ENCODE measurements at regions not wholly inside any gene's neighbourhood (a gene's known extent, or its start where the extent isn't known, plus 50 kb on each side); places are given as distances from the start of the nearest gene placed in this dataset.
A peak's percentile ranks its signal among the peaks of the same experiment; 100 is the strongest.

DNA sequence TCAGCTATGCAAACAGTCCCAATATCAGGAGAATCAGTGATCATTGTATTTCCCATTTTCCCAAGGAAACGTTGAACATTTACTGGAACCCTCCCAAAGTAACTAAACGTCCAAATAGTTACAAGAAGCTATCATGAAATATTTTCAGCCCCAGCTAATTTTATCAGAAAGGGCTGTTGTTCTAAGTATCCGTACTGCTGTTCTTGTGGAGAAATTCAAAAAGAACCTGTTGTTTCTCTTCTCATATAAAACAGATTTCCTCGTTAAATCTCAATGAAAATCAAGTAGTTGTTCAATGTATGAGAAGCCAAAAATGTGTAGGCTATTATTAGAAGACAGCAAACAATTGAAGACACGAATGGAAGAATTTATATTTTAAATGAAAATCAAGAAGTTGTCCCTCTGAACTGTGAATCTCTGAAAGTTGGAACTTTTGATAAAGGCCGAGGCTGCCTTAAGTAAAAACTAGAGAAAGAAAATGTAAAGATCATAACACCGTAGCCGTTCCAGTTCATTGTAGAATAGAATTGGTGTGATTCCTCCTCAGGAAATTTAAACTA lies 107.7 kb downstream of the HFE start:
- TF ChIP-seq, protein P1, sequence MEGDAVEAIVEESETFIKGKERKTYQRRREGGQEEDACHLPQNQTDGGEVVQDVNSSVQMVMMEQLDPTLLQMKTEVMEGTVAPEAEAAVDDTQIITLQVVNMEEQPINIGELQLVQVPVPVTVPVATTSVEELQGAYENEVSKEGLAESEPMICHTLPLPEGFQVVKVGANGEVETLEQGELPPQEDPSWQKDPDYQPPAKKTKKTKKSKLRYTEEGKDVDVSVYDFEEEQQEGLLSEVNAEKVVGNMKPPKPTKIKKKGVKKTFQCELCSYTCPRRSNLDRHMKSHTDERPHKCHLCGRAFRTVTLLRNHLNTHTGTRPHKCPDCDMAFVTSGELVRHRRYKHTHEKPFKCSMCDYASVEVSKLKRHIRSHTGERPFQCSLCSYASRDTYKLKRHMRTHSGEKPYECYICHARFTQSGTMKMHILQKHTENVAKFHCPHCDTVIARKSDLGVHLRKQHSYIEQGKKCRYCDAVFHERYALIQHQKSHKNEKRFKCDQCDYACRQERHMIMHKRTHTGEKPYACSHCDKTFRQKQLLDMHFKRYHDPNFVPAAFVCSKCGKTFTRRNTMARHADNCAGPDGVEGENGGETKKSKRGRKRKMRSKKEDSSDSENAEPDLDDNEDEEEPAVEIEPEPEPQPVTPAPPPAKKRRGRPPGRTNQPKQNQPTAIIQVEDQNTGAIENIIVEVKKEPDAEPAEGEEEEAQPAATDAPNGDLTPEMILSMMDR (IDR thresholded peaks at IDR 0.05; ENCODE audit: low read depth, low read length), result no peak
- DNase-seq (ENCODE audit: extremely low read depth, low read depth), result no peak

DNA sequence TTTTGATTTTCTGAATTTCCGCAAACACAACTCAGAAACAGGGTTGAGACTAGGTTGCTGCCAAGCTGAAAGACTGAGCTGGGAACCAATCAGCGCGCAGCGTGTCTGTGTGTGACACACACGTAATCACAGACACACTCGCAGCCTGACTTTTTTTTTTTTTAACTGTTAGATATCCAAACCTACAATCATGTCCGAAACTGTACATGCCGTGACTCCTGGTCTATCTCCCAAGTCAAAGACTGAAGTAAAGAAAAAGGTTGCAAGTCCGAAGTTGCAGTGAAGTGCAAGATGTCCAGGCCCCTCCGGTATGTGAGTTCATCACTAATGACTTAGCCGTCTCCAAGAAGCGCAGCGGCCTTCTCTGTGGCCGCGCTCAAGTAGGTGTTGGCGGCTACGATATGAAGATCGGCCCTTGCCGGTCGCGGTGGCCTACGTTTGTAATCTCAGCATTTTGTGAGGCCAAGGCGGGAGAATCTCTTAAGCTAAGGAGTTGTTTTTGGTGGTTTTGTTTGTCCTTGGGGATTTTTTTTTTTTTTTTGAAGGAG lies 108.2 kb downstream of the HFE start:
- TF ChIP-seq, protein P1 (IDR thresholded peaks at IDR 0.05; ENCODE audit: low read depth, low read length), result no peak
- DNase-seq (ENCODE audit: extremely low read depth, low read depth), result peak; percentile 87

GRCh38 chr6:26195924-26196845 lies 109.0 kb downstream of the HFE start:
- DNase-seq (ENCODE audit: extremely low read depth, low read depth), result no peak
- TF ChIP-seq, protein P1 (IDR thresholded peaks at IDR 0.05; ENCODE audit: low read depth, low read length), result no peak

GRCh38 chr6:26196846-26197635 lies 109.8 kb downstream of the HFE start:
- TF ChIP-seq, protein P1 (IDR thresholded peaks at IDR 0.05; ENCODE audit: low read depth, low read length), result no peak
- peak; percentile 79 for DNase-seq (ENCODE audit: extremely low read depth, low read depth)

- TF ChIP-seq, protein P1 (IDR thresholded peaks at IDR 0.05; ENCODE audit: low read depth, low read length), result no peak
- DNase-seq (ENCODE audit: extremely low read depth, low read depth), result no peak
Measured at GRCh38 chr6:26197636-26197932, 110.4 kb downstream of the HFE start.

DNA sequence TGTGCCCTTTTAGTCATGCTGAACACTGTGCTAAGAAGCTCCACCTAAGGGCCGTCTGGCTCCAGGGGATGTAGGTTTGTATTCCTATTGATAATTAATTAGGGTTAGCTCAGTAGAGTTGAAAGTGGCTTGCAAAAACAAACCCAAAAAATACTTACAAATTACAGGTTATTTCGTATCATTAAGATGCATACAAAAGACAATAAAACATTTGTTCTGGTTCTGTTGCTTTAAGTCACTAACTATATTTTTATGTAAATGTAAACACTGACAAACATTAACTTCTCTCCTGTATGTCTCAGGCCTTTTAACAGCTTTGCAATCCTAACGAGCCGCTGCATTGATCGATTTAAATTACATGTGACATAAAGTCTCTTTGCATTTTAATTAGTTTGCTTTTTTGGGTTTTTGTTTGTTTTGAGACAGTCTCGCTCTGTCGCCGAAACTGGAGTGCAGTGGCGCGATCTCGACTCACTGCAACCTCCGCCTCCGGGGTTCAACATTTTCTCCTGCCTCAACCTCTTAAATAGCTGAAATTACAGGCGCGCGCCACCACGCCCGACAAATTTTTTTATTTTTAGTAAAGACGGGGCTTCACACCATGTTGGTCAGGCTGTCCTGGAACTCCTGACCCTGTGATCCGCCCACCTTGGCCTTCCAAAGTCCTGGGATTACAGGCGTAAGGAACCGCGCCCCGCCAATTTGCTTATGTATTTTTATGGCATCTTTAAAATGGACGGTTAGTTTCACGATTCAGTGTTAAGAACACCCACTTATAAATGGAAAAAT lies 110.9 kb downstream of the HFE start:
- no peak for DNase-seq (ENCODE audit: extremely low read depth, low read depth)

More for the DNA sequence above, 110.9 kb downstream of the HFE start:
- TF ChIP-seq, protein P1 (IDR thresholded peaks at IDR 0.05; ENCODE audit: low read depth, low read length), result no peak
